Endothelial cell of umbilical vein (primary cell): ENCODE measurements at regions not wholly inside any gene's neighbourhood (a gene's known extent, or its start where the extent isn't known, plus 50 kb on each side); places are given as distances from the start of the nearest gene placed in this dataset.

Source experiments
- BruUV-seq: library from RNA; stranded (reverse); fragments of 400-500 nt; replicated peaks from 2 replicates; lab custom pipeline; 2021; lab: Mats Ljungman, UMichigan
- CTCF ChIA-PET: fragments of 300-600, 350-600 bp; sonication (Branson Sonifier 250); formaldehyde crosslinking; loops from one replicate; lab custom pipeline; 2021; ENCODE audit warnings: antibody characterized with exemption, inconsistent platforms; lab: Charles Lee
- POLR2A ChIA-PET: fragments of 300-600, 350-600 bp; sonication (Branson Sonifier 250); formaldehyde crosslinking; loops from one replicate; lab custom pipeline; 2021; ENCODE audit warnings: antibody characterized with exemption, inconsistent platforms; lab: Charles Lee
- DNase-seq: peaks from one replicate; pipeline ENCODE4 v3.0.0-alpha.2; 2011; ENCODE audit warnings: low read depth, low spot score
- FAIRE-seq: peaks from 2 replicates; lab custom pipeline; 2011; peaks lifted over from hg19 to GRCh38; lab: Jason Lieb, UNC
- H2AFZ ChIP-seq: 2 replicates; pipeline ENCODE4 v1.6.0; 2012; ENCODE audit warnings: low read depth, low read length, control low read depth, inconsistent platforms
- H3K27ac ChIP-seq: 2 replicates; pipeline ENCODE4 v1.5.1; 2011; ENCODE audit warnings: low read depth, mild to moderate bottlenecking, control low read depth, low read length, moderate library complexity; ENCODE audit not compliant: insufficient read depth
- H3K27me3 ChIP-seq, 2 experiments: 2 replicates each; pipeline versions ENCODE4 v1.6.0 to v1.6.1; 2011; ENCODE audit warnings: low read length in 2 of 2, mixed read lengths in 1 of 2; ENCODE audit not compliant: control insufficient read depth in 2 of 2, insufficient read depth in 2 of 2
- H3K36me3 ChIP-seq, 2 experiments: 2 replicates in 1 of 2; 3 replicates in 1 of 2; pipeline ENCODE4 v1.5.1; 2011; ENCODE audit warnings: low read length in 2 of 2, mild to moderate bottlenecking in 1 of 2, moderate library complexity in 1 of 2; ENCODE audit not compliant: control insufficient read depth in 2 of 2, insufficient read depth in 2 of 2; ENCODE audit errors: extremely low read depth in 1 of 2
- H3K4me1 ChIP-seq: 3 replicates; pipeline ENCODE4 v1.5.1; 2011; ENCODE audit warnings: mild to moderate bottlenecking, low read length; ENCODE audit not compliant: control insufficient read depth, insufficient read depth; ENCODE audit errors: extremely low read depth
- H3K4me2 ChIP-seq: 2 replicates; pipeline ENCODE4 v1.6.1; 2011; ENCODE audit warnings: low read length, control low read depth, mixed read lengths; ENCODE audit not compliant: insufficient read depth
- H3K4me3 ChIP-seq, 3 experiments: fragments of 200-600 bp in 1 of 3; sonication (generic), shearing (Covaris generic) in 1 of 3; replicated peaks in 1 of 3; 2 replicates each; pipeline ENCODE4 v1.5.1; 2011 to 2016; ENCODE audit warnings: control low read depth in 3 of 3, low read length in 3 of 3, mild to moderate bottlenecking in 2 of 3, inconsistent platforms in 1 of 3, low read depth in 1 of 3, moderate library complexity in 1 of 3; ENCODE audit not compliant: insufficient read depth in 1 of 3
- H3K79me2 ChIP-seq: 2 replicates; pipeline ENCODE4 v1.6.0; 2012; ENCODE audit warnings: low read length, inconsistent platforms; ENCODE audit not compliant: control insufficient read depth, insufficient read depth
- H3K9ac ChIP-seq: replicated peaks from 2 replicates; pipeline ENCODE3; 2011; ENCODE audit warnings: low read length, control low read depth; ENCODE audit not compliant: insufficient read depth; ENCODE audit errors: extremely low read depth
- H3K9me1 ChIP-seq: replicated peaks from 3 replicates; pipeline ENCODE4 v1.6.0; 2011; ENCODE audit warnings: mild to moderate bottlenecking, low read length; ENCODE audit not compliant: control insufficient read depth, insufficient read depth; ENCODE audit errors: extremely low read depth
- H3K9me3 ChIP-seq: replicated peaks from 2 replicates; pipeline ENCODE4 v1.5.1; 2012; ENCODE audit warnings: low read length, inconsistent platforms; ENCODE audit not compliant: control insufficient read depth, insufficient read depth
- H4K20me1 ChIP-seq: replicated peaks from 2 replicates; pipeline ENCODE3; 2011; ENCODE audit warnings: mild to moderate bottlenecking, low read length; ENCODE audit not compliant: control insufficient read depth, insufficient read depth; ENCODE audit errors: extremely low read depth
- EZH2 ChIP-seq: IDR thresholded peaks from 2 replicates; pipeline ENCODE4 v1.6.1; 2012; ENCODE audit warnings: borderline replicate concordance, low read depth, mild to moderate bottlenecking, moderate library complexity, low read length, inconsistent platforms; ENCODE audit not compliant: severe bottlenecking
- FOS ChIP-seq: IDR thresholded peaks from 2 replicates; pipeline ENCODE4 v1.6.1; 2011; ENCODE audit warnings: mild to moderate bottlenecking, low read length, moderate library complexity, borderline replicate concordance; ENCODE audit not compliant: insufficient read depth
- JUN ChIP-seq: IDR thresholded peaks from 2 replicates; pipeline ENCODE4 v1.6.1; 2011; ENCODE audit warnings: borderline replicate concordance, low read depth; ENCODE audit not compliant: insufficient read length, insufficient read depth
- MAX ChIP-seq: IDR thresholded peaks from 2 replicates; pipeline ENCODE4 v1.6.1; 2011; ENCODE audit not compliant: insufficient read depth, insufficient read length
- MYC ChIP-seq: IDR thresholded peaks from one replicate; pipeline ENCODE4 v1.6.1; 2011; ENCODE audit warnings: mild to moderate bottlenecking, low read depth, low read length
- POLR2A ChIP-seq: IDR thresholded peaks from 2 replicates; pipeline ENCODE4 v1.6.1; 2012; ENCODE audit warnings: low read depth, mild to moderate bottlenecking, control low read depth, low read length
- POLR2AphosphoS5 ChIP-seq: IDR thresholded peaks from 2 replicates; pipeline ENCODE4 v1.6.1; 2012; ENCODE audit warnings: low read depth, mild to moderate bottlenecking, control low read depth, low read length, moderate library complexity; ENCODE audit not compliant: insufficient read depth
- dilution Hi-C: fragments of 300-500 bp; cut with MboI; formaldehyde crosslinking; loops from one replicate; pipeline ENCODE4 v1.15.0; 2019; ENCODE audit warnings: low sequenced_read_pairs; ENCODE audit not compliant: extremely low pct_ligation_motif_present
- intact Hi-C: fragments of 100-400 bp; cut with micrococcal nuclease; formaldehyde crosslinking; loops from one replicate; pipeline ENCODE4 v1.10.0; 2022

DNA sequence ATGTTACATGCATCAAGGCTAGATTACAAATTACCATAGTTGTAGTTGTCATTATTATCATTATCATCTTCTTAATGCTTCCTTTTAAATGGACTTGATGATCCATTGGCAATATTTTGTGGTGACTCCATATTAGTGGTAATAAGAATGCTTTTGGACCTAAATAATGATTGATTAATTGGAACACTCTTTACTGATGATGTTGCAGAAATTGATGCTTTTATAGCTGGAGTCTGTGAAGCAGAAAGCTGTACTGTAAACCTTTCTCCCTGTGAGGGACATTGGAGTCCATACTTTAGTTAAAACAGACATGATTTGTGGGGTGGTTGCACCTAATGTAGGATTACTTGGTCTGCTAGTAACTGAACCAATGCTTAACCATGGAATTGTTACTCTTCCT, 190.4 kb downstream of the ATXN7L3B start:
- no peaks in the 10 kb centered on the region for H3K36me3 ChIP-seq
- FAIRE-seq = no peak
- no peaks in the 10 kb centered on the region for H3K4me1 ChIP-seq
- no peaks in the 10 kb centered on the region for H3K9me1 ChIP-seq
- TF ChIP-seq POLR2AphosphoS5 (no peak), FOS (no peak), JUN (no peak), MAX (no peak), MYC (no peak), EZH2 (no peak)
- no peak overlapping the region for H3K4me3 ChIP-seq
- no peak overlapping the region for H2AFZ ChIP-seq
- ChIA-PET POLR2A (no interaction called here), CTCF (no interaction called here)
- no peaks in the 10 kb centered on the region for H3K9me3 ChIP-seq
- no TSS peak for BruUV-seq
- H3K9ac ChIP-seq = no peak overlapping the region
- H4K20me1 ChIP-seq = no peaks in the 10 kb centered on the region
- dilution Hi-C loops = no loop called here
- no peak for DNase-seq
- no peak overlapping the region for H3K27ac ChIP-seq
- intact Hi-C loops = no loop called here
- H3K4me2 ChIP-seq = no peak overlapping the region
- H3K27me3 ChIP-seq = no peaks in the 10 kb centered on the region
- H3K79me2 ChIP-seq = no peaks in the 10 kb centered on the region

DNA sequence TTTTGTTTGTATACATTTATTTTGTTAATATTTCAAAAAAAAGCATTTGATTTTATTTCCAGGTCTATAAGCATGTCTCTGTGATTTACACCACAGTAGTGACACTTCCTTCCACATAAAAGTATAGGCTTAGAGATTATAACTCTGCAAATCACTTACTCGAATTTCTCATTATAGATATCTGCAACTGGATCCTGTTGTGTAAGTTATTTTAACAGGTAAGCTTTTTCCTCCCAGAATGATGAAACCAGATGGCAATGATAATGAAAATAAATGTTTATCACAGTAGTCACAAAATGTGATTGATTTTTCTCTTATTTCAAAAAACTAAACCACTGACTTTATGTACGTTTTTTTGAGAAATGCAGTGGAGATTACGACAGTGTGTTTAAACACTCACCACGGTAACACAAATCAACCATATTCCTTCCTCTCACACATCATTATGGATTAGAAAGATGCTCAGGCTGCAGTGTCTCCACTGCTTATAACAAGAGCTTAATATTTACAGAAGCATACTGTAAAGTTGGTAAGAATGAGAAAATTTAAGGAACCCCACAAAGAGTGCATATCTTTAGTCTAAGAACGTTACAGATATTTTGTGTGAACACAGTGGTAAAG, 194.6 kb downstream of the ATXN7L3B start:
- no peaks in the 10 kb centered on the region for H3K9me1 ChIP-seq
- no peaks in the 10 kb centered on the region for H3K4me1 ChIP-seq
- no TSS peak for BruUV-seq
- H3K9me3 ChIP-seq = no peaks in the 10 kb centered on the region
- DNase-seq (no peak), FAIRE-seq (no peak)
- no peak overlapping the region for H2AFZ ChIP-seq
- H3K27me3 ChIP-seq = no peaks in the 10 kb centered on the region
- H3K4me2 ChIP-seq = no peak overlapping the region
- no peak overlapping the region for H3K4me3 ChIP-seq
- no peak overlapping the region for H3K9ac ChIP-seq
- POLR2A ChIA-PET = no interaction called here
- H3K36me3 ChIP-seq = no peaks in the 10 kb centered on the region
- CTCF ChIA-PET = no interaction called here
- TF ChIP-seq POLR2A (no peak), JUN (no peak), EZH2 (no peak), MYC (no peak)
- intact Hi-C loops (no loop called here), dilution Hi-C loops (no loop called here)
- no peaks in the 10 kb centered on the region for H4K20me1 ChIP-seq
- no peaks in the 10 kb centered on the region for H3K79me2 ChIP-seq
- no peak overlapping the region for H3K27ac ChIP-seq
